HEK293T (cell line): ENCODE measurements at regions not wholly inside any gene's neighbourhood (a gene's known extent, or its start where the extent isn't known, plus 50 kb on each side); places are given as distances from the start of the nearest gene placed in this dataset.

Experiments used
- CTCF ChIA-PET: fragments of 350-600 bp; formaldehyde crosslinking; extraction: SDS; loops from one replicate; lab custom pipeline; 2021; ENCODE audit warnings: antibody characterized with exemption, inconsistent platforms; lab: Yijun Ruan, JAX
- POLR2A ChIA-PET: fragments of 350-600 bp; formaldehyde crosslinking; extraction: SDS; loops from one replicate; lab custom pipeline; 2020; ENCODE audit warnings: antibody characterized with exemption, inconsistent platforms; lab: Yijun Ruan, JAX
- DNase-seq: peaks from one replicate; pipeline ENCODE4 v3.0.0; 2012; ENCODE audit warnings: mixed read lengths; ENCODE audit errors: extremely low spot score
- ARNT ChIP-seq: fragments of 450-650 bp; IDR thresholded peaks from 2 replicates; pipeline ENCODE4 v1.6.1; 2017; ENCODE audit warnings: mild to moderate bottlenecking
- BHLHE40 ChIP-seq: fragments of 450-650 bp; IDR thresholded peaks from 2 replicates; pipeline ENCODE4 v1.6.1; 2016; ENCODE audit warnings: mild to moderate bottlenecking, moderate library complexity, borderline replicate concordance
- CTBP1 ChIP-seq: fragments of 450-650 bp; IDR thresholded peaks from 2 replicates; pipeline ENCODE4 v1.6.1; 2016; ENCODE audit warnings: borderline replicate concordance
- ELF4 ChIP-seq: fragments of 450-650 bp; IDR thresholded peaks from 2 replicates; pipeline ENCODE4 v1.6.1; 2017; ENCODE audit warnings: antibody characterized with exemption
- FOXA1 ChIP-seq: fragments of 450-650 bp; IDR thresholded peaks from 2 replicates; pipeline ENCODE4 v1.6.1; 2016; ENCODE audit warnings: mild to moderate bottlenecking
- FOXK2 ChIP-seq: fragments of 450-650 bp; IDR thresholded peaks from 2 replicates; pipeline ENCODE4 v1.6.1; 2016; ENCODE audit warnings: mild to moderate bottlenecking
- FOXM1 ChIP-seq: fragments of 450-650 bp; IDR thresholded peaks from 2 replicates; pipeline ENCODE4 v1.6.1; 2017; ENCODE audit warnings: mild to moderate bottlenecking, borderline replicate concordance
- HDGF ChIP-seq: fragments of 450-650 bp; IDR thresholded peaks from 2 replicates; pipeline ENCODE4 v1.6.1; 2017; ENCODE audit warnings: antibody characterized with exemption, borderline replicate concordance
- L3MBTL2 ChIP-seq: fragments of 450-650 bp; conservative IDR thresholded peaks from 2 replicates; pipeline ENCODE4 v1.6.1; 2016; ENCODE audit warnings: mild to moderate bottlenecking
- LEF1 ChIP-seq: fragments of 450-650 bp; IDR thresholded peaks from 2 replicates; pipeline ENCODE4 v1.6.1; 2017; ENCODE audit warnings: mild to moderate bottlenecking, borderline replicate concordance
- NFRKB ChIP-seq: fragments of 450-650 bp; IDR thresholded peaks from 2 replicates; pipeline ENCODE4 v1.6.1; 2016; ENCODE audit warnings: mild to moderate bottlenecking, moderate library complexity
- PKNOX1 ChIP-seq: fragments of 450-650 bp; IDR thresholded peaks from 2 replicates; pipeline ENCODE4 v1.6.1; 2016
- SP1 ChIP-seq: fragments of 450-650 bp; IDR thresholded peaks from 2 replicates; pipeline ENCODE4 v1.6.1; 2017
- SUZ12 ChIP-seq: fragments of 450-650 bp; IDR thresholded peaks from 2 replicates; pipeline ENCODE4 v1.6.1; 2016; ENCODE audit warnings: mild to moderate bottlenecking
- TARDBP ChIP-seq: fragments of 450-650 bp; IDR thresholded peaks from 2 replicates; pipeline ENCODE4 v1.6.1; 2016
- ZNF384 ChIP-seq: fragments of 450-650 bp; IDR thresholded peaks from 2 replicates; pipeline ENCODE4 v1.6.1; 2016

- DNase-seq, result no peak
- CTCF ChIA-PET, result no interaction called here
- TF ChIP-seq FOXK2 (no peak), LEF1 (no peak), FOXA1 (no peak), L3MBTL2 (no peak), PKNOX1 (no peak)
- POLR2A ChIA-PET, result no interaction called here
Measured at GRCh38 chr20:39164642-39165041, 202.5 kb downstream of the DHX35 start.

GRCh38 chr20:39163993-39164392 is 201.8 kb downstream of the DHX35 start:
- DNase-seq, result no peak
- ChIA-PET CTCF (no interaction called here), POLR2A (no interaction called here)
- TF ChIP-seq LEF1 (no peak), HDGF (no peak), ELF4 (no peak), PKNOX1 (no peak), FOXM1 (no peak), CTBP1 (no peak), ARNT (no peak), SUZ12 (no peak), ZNF384 (no peak), SP1 (no peak)

DNA sequence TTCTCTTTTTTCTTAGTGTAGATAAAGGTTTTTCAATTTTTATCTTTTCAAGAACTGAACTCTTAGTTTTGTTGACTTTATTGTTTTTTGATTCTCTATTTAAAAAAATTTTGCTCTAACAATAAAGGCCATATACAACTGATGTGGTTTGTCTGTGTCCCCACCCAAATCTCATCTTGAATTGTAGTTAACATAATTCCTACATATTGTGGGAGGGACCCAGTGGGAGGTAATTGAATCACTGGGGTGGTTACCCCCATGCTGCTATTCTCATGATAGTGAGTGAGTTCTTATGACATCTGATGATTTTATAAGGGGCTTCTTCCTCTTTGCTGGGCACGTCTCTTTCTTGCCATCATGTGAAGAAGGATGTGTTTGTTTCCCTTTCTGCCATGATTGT is 199.8 kb downstream of the DHX35 start:
- ChIA-PET POLR2A (no interaction called here), CTCF (no interaction called here)
- TF ChIP-seq SUZ12 (no peak), HDGF (no peak)
- no peak for DNase-seq

- no peak for DNase-seq
- POLR2A ChIA-PET, result no interaction called here
- TF ChIP-seq SP1 (no peak), CTBP1 (no peak), ELF4 (no peak), FOXA1 (no peak), FOXM1 (no peak), SUZ12 (no peak), LEF1 (no peak), ARNT (no peak), ZNF384 (no peak), L3MBTL2 (no peak), FOXK2 (no peak), TARDBP (no peak), NFRKB (no peak), BHLHE40 (no peak), PKNOX1 (no peak), HDGF (no peak)
- CTCF ChIA-PET, result no interaction called here
Measured at GRCh38 chr20:39155971-39156370, 193.8 kb downstream of the DHX35 start.

DNA sequence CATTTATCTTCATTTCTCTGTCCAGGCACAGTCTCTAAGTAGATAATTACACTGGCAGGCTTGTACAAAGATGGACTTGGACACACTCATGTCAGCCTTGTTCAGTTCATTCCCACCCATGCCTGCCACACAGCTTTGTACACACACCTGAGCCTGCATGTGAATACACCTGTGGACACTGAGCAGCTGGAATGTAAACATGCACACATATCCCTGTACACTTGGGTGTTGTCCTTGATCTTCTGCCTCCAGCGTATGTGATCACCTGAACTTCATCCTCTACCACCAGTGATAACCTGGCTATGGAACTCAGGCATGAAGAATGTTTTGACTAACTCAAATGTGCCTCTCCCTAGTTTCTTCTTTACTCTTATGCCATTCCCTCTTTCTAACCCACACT is 190.6 kb downstream of the DHX35 start:
- TF ChIP-seq SP1 (no peak), HDGF (no peak), L3MBTL2 (no peak), TARDBP (no peak), CTBP1 (no peak), LEF1 (no peak), BHLHE40 (no peak), ELF4 (no peak), SUZ12 (no peak), ZNF384 (no peak)
- ChIA-PET CTCF (no interaction called here), POLR2A (no interaction called here)
- DNase-seq, result no peak

DNA sequence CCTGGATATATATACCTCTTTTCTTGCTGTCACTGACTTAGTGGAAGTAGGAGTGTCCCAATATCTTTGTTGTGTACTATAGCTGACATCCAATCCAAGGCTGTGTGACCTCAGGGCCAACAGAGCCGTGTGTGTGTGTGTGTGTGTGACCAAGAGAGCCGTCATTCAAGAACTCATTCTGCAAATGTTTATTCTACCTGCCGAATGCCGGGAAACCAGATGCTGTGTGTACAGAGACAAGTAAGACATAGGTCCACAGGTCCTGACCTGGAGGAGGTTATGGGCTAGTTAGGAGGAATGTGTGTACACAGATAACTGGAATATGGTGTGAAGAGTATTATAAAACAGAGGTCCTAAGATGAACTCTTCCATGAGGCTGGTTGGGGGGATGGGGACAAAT is 190.0 kb downstream of the DHX35 start:
- CTCF ChIA-PET, result no interaction called here
- TF ChIP-seq L3MBTL2 (no peak), BHLHE40 (no peak), LEF1 (no peak), ZNF384 (no peak), HDGF (no peak), SUZ12 (no peak), FOXM1 (no peak), FOXA1 (no peak), TARDBP (no peak), ELF4 (no peak), CTBP1 (no peak), PKNOX1 (no peak)
- POLR2A ChIA-PET, result no interaction called here
- DNase-seq, result no peak
